NCI-H748 (cell line): ENCODE measurements at regions not wholly inside any gene's neighbourhood (a gene's known extent, or its start where the extent isn't known, plus 50 kb on each side); places are given as distances from the start of the nearest gene placed in this dataset.

Experiments used
- DNase-seq: peaks from one replicate; lab custom pipeline; 2025; ENCODE audit not compliant: unreplicated experiment; lab: John Stamatoyannopoulos, UW

- no peak for DNase-seq
Measured at GRCh38 chr6:108734271-108734922, 113.8 kb upstream of the ARMC2 start.

DNA sequence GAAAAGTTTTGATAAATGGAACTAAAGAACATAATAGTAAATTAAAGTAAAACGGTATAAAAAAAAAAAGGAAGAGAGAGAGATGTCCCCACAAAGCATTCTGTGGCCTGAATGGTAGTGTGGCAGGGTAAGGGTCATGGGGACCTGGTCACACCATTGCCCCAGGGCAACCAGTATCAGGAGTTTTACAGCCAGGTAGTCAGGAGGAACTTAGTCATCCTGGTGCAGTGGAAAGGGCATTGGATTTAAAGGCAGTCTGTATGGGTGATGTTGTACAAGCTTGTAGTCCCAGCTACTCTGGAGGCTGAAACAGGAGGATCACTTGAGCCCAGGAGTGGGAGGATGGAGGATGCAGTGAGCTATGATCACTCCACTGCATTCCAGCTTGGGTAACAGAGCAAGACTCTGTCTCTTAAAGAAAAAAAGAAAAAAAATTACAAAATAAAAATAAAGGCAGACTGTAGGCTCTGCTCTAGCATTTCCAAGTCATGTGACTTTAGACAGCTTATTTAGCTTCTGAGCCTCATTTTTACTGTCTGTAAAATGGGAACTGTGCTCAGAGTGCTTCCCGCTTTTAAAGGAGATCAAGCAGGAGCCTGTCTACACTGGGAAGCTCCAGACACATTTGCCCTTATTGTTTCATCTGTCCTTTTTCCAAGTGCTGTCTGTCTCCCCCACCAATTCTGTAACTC lies 112.8 kb upstream of the ARMC2 start:
- DNase-seq: no peak

GRCh38 chr6:108736002-108736361 lies 112.2 kb upstream of the ARMC2 start:
- DNase-seq: no peak

DNA sequence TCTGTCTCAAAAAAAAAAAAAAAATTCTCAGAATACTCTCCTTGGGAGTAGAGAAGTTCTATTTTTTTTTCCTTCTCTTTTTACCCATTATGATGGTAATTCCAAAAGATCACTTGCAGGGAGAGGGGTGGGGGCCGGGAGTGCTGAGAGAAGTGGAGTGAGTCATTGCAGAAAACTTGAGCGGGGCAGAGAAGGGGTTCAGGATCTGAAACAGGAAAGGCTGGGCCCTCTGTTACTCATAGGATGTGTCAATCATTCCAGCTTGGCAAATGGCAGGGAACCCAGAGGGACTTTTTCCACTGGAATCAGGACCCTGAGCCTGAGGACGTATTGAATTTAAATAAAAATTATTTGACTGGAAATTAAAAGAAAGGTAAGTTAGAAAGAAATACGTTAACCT lies 111.4 kb upstream of the ARMC2 start:
- DNase-seq: no peak

DNA sequence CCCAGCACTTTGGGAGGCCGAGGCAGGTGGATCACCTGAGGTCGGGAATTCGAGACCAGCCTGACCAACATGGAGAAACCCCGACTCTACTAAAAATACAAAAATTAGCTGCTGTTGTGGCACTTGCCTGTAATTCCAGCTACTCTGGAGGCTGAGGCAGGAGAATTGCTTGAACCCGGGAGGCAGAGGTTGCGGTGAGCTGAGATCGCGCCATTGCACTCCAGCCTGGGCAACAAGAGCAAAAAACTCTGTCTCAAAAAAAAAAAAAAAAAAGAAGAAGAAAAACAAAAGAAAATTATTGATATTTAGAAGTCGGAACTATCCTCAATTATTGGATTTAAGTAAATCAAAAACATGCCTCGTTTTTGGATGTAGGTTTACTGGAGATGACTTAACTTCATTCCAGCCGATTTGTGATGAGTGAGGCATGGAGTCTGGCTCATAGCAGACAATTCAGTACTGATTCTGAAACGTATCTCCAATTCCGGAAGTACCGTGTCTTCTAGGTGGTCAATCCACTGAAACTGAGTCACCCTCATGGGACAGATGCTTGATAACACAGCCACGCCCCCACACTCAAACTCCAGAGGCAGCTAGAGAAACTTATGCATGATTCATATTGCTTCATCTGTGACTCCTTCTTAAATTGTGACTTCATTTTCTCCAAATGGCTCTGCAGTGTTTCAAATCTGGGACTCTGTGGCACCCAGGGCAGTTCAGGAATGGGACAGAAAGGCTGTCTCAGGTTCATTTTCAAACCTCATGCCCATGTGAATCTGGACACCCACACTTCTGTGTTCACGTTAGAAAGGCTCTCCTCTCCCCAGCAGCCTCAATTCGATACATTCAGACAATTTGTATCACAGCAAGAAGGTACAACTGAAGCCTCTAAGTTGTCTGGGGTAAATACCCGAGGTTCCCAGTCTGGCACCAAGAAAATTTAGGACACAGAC lies 110.4 kb upstream of the ARMC2 start:
- no peak for DNase-seq

DNA sequence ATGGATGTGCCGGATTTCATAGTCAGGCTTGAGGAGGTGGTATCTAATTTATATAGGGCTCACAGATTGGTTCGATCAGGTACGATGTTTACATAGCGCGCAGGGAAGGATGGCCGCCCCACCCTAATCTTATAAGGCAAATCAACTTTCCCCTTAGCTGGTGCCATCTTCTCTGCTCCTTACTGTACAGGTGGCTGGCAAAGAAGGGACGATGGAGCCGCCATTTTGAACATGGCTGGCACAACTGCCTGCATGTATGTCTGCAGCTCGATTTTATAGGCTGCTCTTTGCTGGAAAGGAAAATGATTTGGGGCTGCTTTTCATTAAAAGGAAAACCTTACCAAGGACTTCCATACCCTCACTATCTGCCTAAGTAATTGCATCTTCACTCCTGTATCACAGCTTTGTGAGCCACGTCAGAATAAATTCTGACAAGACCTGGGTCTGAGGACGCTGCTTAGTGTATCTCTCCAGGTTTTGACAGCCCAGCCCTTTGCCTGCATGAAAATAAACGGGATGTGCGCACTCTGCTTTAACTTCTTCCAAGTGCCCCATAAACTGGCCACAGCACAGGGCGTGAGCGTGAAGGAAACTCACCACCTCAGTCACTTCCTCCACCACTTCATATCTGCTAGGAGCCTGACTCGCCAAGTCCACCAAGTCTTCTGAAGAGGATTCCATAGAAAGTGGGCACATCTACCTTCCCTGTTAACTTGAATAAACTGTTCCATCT lies 109.4 kb upstream of the ARMC2 start:
- no peak for DNase-seq

- DNase-seq: no peak
Measured at GRCh38 chr6:108739496-108740330, 108.5 kb upstream of the ARMC2 start.

DNA sequence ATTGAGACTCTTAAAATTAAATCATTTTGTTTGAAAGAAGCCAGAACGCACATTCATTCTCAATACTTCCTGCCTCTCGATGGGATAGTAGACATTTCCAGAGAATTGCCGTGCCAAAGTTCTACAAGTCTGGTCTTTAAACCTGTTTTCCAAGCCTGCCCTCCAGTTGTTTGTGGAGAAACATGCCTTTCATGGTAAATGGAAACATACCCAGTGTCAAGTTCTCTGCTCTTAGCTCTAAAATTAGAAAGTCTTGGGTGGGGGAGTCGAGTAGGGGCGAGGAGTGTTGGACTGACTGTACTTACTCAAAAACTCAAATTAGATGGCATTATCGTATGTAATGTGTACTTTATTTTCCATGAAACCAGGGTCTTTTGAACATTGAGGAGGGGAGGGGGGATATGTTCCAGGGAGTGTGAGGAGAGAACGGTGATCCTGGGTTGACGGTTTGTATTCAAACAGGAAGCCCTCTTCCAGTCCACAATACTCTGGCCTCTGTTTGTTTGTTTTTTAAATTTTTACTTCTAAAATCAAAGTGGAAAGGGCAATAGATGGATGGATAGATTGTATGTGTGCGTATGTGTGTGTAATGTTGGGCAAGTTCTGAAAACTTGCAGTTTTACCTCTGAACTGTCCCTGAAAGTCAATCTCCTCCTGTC lies 106.8 kb upstream of the ARMC2 start:
- no peak for DNase-seq

- no peak for DNase-seq
Measured at GRCh38 chr6:108742041-108742440, 106.2 kb upstream of the ARMC2 start.

DNA sequence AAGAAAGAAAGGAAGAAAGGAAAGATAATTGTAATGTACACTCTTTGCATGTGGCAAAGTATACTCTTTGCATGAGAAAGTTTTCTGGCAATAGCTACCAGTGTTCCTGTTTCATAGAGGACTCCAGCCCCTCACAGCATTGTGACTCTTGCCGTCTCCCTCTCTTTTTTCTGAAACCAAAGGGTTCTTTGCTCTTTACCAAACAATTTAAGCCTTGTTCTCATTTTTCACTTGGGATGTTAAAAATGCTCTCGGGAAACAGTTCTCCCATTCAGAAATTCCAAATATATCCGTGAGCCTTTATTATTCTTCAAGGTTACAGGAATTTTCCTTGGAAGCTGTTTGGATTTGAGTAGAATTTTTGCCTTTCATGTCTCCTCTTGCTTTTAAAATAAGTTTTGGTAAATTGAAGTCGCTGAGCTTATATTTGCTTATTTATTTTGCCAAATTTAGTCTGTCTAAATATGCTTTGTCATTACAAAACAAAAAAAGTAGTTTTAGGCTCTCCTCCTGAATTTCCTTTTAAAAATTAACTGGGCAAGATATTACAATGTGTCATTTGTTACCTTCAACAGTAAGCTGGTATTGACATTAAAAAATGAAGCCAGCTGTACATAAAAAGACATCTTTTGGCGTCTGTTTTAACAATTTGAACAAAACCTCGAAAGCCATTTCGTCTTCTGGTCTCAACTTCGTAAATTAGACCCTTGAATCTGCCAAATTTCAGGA lies 103.8 kb upstream of the ARMC2 start:
- DNase-seq: no peak

DNA sequence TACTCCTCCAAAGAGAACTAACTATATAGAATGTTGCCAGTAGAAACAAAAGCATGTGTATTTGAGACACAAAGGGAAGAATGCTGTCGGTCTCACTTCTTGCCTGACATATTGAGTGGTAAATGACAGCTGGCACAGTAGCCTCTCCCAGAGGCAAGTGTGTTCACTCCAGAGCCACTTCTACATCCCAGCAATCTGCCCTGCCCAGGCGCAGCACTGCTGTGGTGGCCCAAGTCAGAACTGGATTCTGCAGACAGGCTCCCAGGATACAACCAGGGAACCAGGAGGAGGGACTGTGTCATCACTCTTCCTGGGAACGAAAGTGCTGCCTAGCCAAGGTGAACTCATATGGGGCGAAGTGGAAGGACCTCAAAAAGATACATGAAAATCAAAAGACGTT lies 103.2 kb upstream of the ARMC2 start:
- DNase-seq: no peak

DNA sequence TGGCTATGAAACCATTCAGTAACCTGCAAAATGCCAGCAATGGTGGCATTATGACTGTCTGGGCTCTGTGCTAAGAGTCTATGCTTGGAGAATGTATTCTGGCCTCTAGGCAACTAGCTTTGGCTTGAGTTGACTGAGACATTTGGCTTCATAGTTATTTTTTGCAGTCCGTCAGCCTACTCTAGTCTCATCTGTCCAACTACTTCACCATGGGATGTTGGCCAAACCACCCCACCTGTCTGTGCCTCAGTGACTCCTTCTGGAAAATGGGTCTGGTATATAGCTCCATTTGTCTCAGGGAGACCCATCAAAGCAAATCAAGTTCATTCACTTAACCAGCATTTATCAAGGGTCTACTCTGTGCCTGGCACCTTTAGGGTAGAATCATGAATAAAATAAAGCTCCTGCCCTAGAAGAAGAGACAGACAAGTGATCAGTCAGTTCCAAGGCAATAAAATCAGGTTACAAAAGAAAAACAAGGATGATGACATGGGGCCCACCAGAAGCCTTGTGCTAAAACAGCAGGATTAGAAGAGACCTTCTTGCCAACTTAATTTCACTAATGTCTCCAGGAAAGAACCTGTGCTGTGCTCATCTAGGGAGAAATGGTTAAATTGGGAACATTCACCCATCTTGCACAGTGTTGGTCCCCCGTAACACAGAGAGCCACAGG lies 102.4 kb upstream of the ARMC2 start:
- no peak for DNase-seq

DNA sequence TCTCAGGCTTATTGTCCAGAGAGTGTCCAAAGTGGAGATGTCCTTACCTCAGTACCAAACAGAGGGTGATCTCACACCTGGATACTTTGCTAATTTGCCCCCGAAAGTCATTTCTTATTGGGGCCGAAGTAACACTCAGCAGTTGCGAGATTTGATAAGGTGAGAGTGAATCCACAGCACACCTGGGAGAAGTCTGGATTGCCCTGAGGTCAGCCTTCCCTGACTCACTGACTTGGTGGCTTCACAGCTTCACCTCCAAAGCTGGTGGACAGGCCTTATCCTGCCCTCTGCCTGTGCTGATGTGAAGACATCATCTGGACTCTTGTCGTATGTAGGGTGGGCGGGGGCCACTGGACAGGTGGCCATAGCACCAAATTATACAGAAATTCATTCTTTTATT lies 101.9 kb upstream of the ARMC2 start:
- DNase-seq: no peak

DNA sequence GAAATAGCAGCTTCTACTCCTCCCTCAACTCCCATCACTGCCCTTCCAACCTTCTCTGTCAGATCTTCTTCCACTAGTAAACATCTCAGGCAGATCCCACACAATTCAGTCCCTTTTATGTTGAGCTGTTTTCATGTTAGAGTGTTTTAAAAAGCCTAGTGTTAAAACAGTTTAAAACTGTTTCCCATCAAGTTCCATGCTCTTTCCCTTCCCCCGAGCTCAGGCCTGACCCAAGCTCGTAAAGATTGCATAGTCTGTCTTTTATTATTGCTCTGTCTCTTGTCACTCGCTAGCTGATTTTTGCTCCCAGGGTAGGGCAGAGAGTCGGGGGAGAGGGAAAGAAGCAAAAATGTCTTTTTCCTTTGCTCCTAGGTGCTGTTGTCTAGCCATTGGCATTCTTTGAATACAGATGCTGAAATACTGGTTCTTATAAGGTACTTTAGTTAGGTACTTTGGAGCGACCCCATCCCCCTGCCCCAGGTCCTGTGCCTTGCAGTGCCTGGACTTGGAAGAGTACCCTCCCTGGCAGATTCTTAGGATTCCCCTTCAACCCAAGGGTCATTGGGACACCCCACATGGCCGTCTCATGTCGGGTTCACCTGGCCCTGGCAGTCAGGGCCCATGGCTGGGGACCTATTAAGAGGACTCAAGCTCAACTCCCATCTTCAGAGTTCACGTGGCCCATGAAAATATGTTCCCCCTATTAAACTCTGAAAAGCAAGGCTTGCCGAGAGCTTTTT lies 101.2 kb upstream of the ARMC2 start:
- no peak for DNase-seq

- no peak for DNase-seq
Measured at GRCh38 chr6:108748055-108748454, 100.2 kb upstream of the ARMC2 start.

- DNase-seq: no peak
Measured at GRCh38 chr6:108748959-108749358, 99.3 kb upstream of the ARMC2 start.

- no peak for DNase-seq
Measured at GRCh38 chr6:108750801-108751200, 97.4 kb upstream of the ARMC2 start.

DNA sequence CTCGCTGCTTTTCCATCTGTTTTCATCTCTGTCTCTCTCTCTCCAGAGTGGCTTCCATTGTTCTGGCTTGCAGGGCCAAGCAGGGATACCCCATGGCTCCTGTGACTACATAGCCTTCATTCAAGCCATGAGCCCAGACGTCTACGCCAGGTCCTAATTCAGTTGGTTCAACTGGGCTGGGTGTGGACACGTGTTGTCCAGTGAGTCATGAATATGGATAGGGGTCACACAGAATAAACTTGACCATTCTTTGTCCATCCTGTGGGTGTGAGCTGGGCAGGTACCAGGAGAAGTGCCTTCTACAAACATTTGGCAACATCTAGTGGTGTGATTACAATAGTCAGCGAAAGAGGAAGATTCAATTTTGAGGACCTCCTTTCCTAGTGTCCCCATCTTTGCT lies 96.9 kb upstream of the ARMC2 start:
- DNase-seq: no peak
